Mucosa of gallbladder (tissue), 1 donor: ENCODE measurements at regions not wholly inside any gene's neighbourhood (a gene's known extent, or its start where the extent isn't known, plus 50 kb on each side); places are given as distances from the start of the nearest gene placed in this dataset.

Experiments used
- DNase-seq: peaks from one replicate; pipeline ENCODE4 v3.0.0-alpha.2; 2020; ENCODE audit warnings: low spot score
- donor health status: DM: no; HTN: no; CAD: no.

DNA sequence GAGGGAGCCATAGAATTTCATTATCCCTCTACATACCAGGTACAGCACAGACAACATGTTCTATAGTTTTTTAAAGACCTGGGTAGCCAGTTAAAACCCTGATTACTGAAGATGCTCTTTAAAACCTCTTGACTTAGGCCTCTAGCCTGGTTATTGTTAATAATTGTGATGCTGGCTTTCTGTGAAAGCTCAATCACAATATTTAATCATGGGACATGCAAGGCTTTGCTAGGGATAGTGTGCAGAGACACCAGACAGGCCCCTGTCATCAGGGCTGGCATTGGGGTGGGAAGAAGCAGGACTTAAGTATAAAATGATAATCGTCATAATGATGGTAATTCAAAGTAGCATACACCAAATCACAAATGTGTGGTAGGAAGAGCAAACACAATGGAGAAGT is 274.4 kb downstream of the PTBP2 start:
- DNase-seq, result no peak

DNA sequence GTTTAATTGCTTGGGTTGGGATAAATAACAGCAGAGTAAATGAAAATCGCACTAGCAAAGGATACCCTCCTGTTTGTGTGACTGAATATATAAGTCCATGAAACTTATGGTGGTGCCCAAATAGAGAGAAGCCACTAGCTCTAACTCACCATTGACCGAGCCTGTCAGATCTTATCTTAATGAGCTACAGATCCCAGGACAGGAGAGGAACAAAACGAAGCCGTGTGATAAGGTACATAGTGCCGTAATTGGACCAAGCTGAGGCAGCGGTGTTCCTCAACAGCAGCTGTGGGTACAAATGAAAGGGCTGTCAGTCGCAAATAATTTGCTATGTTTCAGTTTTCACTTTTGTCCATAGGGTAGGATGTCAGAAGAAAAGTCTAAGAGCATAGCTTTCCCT is 276.1 kb downstream of the PTBP2 start:
- no peak for DNase-seq

DNA sequence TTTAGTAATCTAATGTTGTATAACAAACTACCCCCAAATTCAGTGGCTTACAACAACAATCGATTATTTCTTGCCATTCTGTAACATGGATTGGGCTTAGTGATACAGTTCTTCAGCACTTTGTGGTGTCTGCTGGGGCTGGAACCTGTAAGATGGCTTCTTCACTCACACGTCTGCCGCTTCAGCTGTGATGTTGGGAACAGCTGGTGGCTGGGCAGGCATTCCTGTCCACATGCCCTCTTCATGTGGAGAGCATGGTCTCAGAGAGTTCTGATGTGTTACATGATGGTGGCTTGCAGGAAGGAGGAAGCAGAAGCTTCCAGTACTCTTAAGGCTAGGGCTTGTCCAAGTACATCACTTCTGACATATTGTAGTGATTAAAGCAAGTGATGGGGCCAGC is 276.9 kb downstream of the PTBP2 start:
- no peak for DNase-seq

DNA sequence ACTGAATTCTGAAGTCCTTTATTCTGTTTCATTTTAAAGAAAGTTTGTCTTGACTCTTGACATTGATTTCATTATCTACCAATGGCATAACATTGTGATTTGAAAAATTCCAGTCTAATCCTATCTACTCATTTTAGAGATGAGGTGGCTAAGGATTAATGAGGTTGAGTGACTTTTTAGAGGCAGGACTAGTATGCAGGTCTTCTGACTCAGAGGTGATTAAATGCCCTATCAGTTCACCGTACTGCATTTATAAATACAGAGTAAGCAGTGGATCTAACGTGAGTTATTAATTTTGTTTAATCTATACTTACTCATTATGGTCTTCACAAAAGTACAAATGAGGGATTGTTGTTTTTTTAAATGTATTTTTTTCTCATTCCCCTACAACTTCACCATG is 277.6 kb downstream of the PTBP2 start:
- no peak for DNase-seq

DNA sequence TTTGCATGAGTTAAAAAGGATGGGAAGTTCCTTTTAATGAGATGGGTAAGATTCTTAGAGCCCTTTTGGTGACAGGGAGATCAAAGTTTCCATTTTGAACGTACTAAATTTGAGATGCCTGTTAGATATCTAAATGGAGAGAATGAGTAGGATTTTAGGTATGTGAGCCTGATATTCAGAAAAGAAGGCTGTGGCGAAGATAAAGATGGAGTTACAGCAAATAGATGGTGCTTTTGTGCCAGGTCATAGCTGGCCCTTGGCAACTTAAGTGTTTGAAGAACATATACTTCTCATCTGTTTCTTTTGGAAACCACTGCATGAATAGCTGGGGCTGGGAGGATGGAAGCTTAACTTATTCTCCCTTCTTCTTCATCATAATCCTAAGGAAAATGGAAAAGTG is 282.5 kb downstream of the PTBP2 start:
- no peak for DNase-seq

DNA sequence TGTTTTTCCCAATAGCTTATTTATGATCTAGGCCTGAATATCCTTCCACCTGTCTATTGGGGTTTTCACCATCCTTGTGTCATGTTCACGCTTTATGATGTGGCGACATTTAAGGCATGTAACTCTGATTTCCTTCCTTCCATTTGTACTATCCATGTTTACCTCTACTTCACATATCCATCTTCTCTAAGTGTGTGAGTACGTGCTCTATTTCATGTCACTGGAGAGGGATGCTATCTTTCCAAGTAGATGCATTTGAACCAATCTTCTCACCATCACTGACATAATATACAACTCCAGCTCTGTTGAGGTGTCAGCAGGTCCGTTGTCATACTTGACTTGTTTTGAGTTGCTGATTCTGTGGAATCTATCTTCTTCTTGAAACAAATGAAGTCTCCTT is 283.2 kb downstream of the PTBP2 start:
- no peak for DNase-seq

DNA sequence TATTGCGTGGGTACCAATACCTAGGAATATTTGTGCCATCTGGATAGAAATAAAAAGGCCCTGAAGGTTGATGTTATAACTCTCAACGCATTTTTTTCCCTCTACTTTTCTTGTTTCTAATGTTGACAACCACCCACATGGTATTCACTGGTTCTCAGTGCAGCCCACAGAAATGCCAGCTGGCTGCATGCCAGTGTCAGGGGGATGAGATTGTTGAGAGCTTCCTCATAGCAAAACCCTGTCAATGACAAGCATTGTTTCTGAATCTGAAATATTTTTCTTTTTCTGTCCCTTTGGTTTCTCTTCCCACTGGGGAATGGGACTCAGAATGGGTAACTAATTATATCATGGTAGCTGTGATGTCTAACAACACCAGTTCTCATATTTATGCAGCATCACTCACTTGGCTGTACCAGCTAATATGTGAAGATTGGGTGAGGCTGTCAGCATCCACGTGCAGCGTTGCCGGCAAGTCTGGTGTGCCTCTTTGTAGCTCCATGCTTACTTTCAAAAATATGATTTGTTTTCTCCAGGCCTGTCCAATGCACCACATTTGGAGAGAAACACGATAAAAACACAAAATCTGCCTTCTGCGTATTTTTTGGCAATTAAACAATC is 284.6 kb downstream of the PTBP2 start:
- DNase-seq, result no peak

DNA sequence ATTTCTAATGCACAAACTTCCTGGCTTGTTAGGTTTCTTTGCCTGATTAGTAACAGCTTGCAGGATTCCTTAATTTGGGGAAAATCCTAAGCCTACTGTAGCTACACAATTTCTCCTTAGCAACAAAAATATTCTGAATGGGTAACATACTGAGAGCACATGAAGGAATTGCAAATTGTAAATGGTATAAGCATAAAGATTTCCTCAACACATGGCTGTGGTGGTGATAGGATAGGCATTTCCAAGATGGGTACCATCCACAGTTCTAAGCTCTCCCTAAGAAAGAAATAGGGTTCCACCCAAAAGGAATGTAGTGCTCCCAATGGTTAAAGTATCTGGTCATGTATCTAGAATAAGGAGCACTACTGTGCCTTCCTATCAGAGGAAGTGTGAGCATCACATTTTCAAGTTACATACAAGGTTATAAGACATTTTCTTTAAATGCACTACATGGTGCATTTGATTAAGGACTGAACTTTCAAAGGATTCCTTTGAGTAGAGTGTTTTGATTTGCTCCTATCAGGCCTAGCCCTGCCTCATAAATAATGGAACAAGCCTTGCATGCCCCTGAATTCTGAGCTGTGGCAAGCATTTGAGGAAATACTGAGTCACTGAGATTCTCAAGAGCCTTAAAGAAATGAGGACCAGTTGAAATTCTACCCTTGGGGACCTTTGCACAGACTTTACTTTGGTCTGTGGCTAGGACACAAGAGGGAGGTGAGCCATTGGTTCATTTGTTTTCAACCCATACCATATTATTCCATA is 286.4 kb downstream of the PTBP2 start:
- no peak for DNase-seq

DNA sequence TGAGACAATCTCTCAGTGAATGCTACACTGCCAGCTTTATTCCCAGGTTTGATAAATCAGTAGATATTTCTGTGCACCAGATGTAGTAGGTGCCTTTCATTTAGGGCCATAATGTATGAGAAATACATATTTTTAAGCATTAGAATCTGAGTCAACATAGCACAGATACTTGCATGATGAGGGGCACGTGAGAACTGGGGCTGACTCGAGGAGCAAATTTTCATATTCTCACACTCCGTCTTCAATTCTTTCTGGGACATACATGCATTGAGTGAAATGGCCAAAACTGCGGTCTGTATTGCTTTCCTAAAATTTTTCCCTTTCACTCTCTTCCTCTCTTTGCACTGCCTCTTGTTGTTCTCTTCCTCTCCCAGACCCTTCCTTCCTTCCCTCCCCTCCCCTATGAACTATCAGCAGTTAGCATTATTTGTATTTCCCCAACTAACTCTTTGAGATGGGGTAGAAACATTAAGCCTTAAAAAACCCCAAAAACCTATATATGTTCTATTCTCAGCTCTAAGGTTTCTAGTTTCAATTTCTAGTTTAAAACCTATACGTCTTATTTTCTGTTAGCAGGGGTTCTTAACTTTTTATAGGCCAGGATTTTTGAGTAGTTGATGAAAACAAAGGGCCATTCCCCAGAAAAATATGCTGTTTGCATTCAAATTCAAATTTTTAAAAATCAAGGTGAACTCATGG is 289.1 kb downstream of the PTBP2 start:
- DNase-seq, result no peak

DNA sequence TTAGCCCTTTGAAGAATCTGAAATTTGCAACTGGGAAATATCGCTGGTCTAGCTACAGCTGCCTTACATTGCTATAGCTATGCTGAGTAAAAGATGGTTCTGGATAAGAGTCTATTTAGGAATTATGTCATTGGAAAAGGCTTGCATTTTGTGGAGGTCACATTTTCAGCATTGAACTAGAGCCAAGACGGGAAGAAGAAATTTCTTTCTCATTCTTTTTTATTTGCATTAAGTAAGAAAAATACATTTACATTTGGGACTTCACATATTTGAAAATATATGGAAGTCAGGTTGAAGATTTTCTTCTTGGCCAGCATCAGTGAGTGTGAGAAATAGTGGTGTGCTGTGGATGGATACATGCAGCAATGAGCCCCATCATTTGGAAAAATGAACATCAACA is 291.6 kb downstream of the PTBP2 start:
- DNase-seq, result no peak

DNA sequence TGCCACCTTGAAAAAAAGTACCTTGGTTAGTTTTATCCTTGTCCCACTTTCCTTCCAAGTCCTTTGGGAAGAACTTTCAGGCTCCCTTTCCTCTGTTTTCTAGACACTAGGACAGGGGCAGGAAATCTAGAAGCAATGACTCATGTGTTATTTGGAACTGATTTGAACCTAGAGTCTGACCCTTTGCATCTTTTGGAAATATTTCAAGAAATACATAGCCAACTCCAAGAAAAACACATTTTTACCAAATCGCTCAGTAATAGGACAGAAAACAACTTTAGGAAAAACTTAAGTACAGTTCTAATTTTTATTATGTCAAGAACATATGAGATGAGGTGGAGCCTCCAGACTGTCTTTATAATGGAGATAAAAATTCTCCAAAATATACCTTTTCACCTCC is 292.4 kb downstream of the PTBP2 start:
- no peak for DNase-seq

DNA sequence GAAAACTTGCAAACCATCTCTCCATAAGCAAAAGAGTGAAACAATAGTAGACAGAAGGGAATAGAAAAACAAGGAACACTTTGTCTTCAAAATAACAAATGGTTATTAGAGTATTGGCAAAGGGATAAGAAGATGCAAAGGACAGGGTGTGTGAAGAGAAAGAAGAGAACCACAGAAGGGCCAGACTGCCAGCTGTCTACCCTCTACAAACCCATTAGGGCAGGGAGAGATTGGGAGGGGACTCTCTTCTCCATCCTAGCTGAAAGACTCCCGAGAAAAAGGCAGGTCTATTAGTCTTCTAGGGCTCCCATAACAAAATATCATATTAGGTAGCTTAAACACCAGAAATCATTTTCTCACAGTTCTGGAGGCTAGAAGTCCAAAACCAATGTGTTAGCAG is 292.8 kb downstream of the PTBP2 start:
- DNase-seq, result no peak

DNA sequence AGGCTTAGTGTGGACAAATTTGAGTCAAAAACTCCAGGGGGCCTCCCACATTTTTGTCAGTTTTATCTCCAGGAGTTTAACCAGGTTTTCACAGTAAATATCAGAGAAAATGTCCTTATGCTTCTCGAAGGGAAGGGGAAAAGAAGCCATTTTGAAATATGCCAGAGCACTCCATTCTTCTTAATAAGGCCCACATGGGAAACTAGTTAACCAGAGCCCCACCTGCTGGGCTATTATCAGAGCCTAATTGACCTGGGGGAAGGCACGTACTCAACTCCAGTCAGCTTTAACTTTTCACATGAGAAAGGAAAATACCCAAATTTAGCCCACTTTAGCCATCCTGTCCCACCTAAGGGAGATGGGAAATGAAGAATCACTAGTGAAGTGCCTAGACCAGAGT is 296.3 kb downstream of the PTBP2 start:
- DNase-seq, result no peak
